ENCODE measurements at regions not wholly inside any gene's neighbourhood (a gene's known extent, or its start where the extent isn't known, plus 50 kb on each side); places are given as distances from the start of the nearest gene placed in this dataset.
"Not testable (repeated sequence)": the region's sequence is repeated elsewhere in the genome, so short reads cannot be mapped to it uniquely, and the experiment has no call there.

- DNase-seq (ENCODE audit: low read depth in 4 of 4, low spot score in 3 of 4): not testable (repeated sequence)
Measured at GRCh38 chr11:25486338-25486737, 845.6 kb upstream of the ANO3 start.

DNA sequence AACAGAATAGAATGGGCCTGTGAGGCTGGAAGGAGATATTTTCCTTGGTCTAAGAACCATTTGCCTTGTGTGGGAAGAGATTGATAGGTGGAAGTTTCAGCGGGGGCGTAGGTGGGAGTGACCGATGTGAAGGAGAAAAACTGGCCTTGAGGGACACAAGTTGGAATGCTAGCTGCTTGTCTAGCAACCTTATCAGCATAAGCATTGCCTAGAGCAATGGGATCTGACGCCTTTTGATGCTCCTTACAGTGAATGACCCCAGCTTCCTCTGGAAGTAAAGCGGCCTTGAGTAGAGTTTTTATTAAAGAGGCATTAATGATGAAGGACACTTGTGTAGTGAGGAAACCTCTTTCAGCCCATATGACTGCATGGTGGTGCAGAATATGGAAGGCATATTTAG is 843.8 kb upstream of the ANO3 start:
- DNase-seq (ENCODE audit: low read depth in 4 of 4, low spot score in 3 of 4): not testable (repeated sequence)

DNA sequence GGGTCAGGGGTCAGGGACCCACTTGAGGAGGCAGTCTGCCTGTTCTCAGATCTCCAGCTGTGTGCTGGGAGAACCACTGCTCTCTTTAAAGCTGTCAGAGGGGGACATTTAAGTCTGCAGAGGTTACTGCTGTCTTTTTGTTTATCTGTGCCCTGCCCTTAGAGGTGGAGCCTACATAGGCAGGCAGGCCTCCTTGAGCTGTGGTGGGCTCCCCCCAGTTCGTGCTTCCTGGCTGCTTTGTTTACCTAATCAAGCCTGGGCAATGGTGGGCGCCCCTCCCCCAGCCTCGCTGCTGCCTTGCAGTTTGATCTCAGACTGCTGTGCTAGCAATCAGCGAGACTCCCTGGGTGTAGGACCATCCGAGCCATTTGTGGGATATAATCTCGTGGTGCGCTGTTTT is 830.5 kb upstream of the ANO3 start:
- DNase-seq (ENCODE audit: low read depth in 4 of 4, low spot score in 3 of 4): not testable (repeated sequence)

- no peak for DNase-seq (ENCODE audit: low read depth in 4 of 4, low spot score in 3 of 4)
Measured at GRCh38 chr11:25515576-25515975, 816.4 kb upstream of the ANO3 start.

DNA sequence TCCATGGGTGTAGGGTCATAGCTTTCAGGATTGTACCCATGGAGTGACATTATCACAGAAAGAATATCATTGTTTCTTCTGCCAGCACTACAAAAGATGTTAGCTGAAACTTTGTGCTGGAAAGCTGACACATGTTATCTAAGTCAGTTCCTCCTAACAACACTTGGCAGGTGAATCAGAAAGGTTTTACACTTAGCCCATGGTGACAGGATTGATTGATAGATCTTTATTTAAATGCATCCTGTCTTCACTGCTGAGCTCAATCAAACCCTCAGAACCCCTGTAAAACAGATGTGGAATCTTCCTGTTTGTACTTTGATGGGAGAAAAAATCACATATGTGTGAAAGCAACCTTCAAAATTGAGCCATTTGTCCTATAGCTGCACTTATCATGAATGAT is 811.5 kb upstream of the ANO3 start:
- DNase-seq (ENCODE audit: low read depth in 4 of 4, low spot score in 3 of 4): no peak

DNA sequence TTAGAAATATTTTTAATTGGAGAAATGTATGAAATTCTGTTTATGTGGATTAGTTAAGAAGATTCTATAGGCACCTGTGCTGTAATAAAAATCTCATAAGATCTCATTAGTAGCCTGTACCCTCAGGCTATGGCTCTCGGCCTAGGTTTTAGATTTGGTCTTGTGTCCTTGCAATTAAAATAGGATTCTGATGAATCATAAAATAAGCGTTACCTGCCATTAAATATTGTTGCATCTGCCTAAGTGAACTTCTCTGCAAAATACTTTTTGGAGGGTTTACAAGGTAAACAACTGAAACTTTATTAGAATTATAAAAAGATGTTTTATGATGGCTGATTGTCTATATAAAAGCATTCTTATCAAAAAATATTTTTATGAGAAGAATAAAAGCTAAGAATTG is 804.1 kb upstream of the ANO3 start:
- no peak for DNase-seq (ENCODE audit: low read depth in 4 of 4, low spot score in 3 of 4)

- DNase-seq (ENCODE audit: low read depth in 4 of 4, low spot score in 3 of 4): no peak
Measured at GRCh38 chr11:25529572-25529971, 802.4 kb upstream of the ANO3 start.

DNA sequence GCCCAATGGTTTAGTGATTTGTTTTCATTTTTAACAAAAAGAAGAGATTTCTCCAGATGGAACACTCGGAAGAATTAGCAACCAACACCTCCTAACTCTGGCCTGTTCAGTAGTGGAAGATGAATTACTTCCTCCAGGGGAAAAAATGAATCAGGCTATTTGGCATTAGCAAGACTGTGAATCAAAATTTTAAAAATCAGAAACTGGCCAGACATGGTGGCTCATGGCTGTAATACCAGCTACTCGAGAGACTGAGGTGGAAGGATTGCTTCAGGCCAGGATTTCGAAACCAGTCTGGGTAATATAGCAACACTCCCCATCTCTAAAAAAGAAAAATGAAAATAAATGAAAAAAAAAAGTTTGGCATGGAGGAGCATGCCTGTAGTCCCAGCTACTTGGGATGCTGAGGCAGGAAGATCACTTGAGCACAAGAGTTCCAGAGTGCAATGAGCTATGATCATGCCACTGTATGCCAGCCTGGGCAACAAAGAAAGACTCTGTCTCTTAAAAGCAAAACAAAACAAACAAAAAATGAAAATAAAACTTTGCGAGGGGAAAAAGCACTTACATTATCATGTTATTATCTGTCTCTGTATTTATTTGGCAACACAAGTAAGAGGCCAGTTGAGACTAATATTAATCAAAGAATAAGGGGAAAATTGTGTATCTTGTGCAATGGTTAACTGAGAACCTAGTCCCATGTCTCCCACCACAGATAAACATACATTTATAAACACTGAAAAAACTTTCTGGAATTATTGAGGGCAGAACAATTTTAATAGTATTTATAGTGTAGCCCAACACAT is 796.3 kb upstream of the ANO3 start:
- no peak for DNase-seq (ENCODE audit: low read depth in 4 of 4, low spot score in 3 of 4)

GRCh38 chr11:25536289-25536688 is 795.6 kb upstream of the ANO3 start:
- DNase-seq (ENCODE audit: low read depth in 4 of 4, low spot score in 3 of 4): no peak

- no peak for DNase-seq (ENCODE audit: low read depth in 4 of 4, low spot score in 3 of 4)
Measured at GRCh38 chr11:25537393-25537792, 794.5 kb upstream of the ANO3 start.

- no peak for DNase-seq (ENCODE audit: low read depth in 4 of 4, low spot score in 3 of 4)
Measured at GRCh38 chr11:25547292-25547691, 784.6 kb upstream of the ANO3 start.

DNA sequence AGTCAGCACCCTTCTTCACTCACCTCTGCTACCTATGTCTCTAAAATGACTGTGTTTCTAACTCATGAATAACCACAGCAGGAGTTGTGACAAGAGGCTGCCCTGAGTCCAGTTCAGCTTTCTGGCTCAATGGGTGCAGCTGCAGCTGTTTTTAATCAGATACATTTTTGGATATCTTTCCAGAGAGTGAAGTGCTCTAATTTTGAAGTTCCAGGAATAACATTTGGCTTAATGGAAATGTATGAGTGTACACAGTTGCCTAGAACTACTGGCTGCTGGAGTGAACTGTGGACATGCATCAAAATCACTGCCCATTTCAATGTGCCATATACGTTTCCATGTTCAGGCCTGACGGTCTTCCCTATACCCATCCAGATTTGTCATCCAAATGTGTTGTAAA is 769.5 kb upstream of the ANO3 start:
- no peak for DNase-seq (ENCODE audit: low read depth in 4 of 4, low spot score in 3 of 4)

DNA sequence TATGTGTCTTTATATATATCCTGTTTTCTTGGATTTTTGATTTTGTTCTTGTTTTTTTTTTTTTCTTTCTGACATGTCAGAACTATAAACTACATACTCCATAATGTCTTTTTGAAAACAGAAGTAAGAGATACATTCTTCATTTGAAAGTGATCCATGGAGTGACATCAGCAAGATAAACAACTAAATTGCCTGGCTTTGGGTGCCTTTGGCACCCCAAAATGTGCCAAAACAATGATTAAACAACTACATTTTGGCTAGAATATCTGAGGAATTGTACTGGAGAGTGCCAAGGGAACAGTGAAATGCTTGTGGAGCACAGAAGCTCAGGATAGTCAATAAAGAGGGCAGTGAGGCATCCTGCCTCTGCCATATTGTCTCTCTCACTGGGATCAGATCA is 766.1 kb upstream of the ANO3 start:
- DNase-seq (ENCODE audit: low read depth in 4 of 4, low spot score in 3 of 4): no peak

GRCh38 chr11:25566298-25567200 is 765.4 kb upstream of the ANO3 start:
- DNase-seq (ENCODE audit: low read depth in 4 of 4, low spot score in 3 of 4): no peak

DNA sequence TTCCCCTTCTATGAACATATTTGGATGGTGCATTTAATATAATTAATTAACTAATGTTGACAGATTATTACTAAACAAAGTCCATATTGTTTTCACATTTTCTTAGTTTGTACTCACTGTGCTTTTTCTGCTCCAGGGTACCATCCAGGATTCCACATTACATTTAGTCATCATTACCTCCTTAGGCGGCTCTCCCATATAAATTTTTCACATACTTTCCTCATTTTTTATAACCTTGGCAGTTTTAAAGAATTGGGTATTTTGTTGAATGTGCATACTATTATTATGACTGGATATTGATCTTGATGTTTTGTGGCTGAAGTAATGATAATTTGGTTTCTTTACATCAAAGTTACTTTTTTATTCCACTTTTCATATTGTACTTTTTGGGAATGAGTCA is 755.6 kb upstream of the ANO3 start:
- no peak for DNase-seq (ENCODE audit: low read depth in 4 of 4, low spot score in 3 of 4)

DNA sequence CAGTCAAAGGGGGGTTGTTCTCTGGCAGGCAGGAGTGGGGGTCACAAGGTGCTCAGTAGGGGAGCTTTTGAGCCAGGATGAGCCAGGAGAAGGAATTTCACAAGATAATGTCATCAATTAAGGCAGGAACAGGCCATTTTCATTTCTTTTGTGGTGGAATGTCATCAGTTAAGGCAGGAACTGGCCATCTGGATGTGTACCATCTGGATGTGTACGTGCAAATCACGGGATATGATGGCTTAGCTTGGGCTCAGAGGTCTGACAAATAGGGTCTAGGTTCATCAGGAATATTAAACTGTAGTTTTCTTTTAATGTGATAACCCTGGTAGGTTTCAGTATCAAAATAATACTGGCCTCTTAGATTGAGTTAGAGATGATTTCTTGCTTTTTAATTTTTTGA is 752.4 kb upstream of the ANO3 start:
- not testable (repeated sequence) for DNase-seq (ENCODE audit: low read depth in 4 of 4, low spot score in 3 of 4)

DNA sequence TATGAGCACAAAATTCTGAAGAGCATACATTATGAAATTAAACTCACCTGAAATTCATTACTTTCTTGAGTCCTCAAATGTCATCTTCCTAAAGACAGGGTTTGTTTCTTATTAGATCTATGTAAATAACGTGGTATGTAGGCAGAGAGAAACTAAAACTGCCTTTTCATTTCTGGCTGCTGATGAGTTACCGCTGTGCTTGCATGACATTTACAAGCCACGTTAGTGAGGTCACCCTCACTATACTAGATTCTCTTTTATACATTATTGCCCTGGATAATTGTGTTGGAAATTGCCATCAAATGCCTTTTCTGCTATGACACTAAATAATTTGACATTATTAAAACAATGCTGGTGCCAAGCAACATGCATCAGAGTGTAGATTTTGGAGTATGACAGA is 748.3 kb upstream of the ANO3 start:
- no peak for DNase-seq (ENCODE audit: low read depth in 4 of 4, low spot score in 3 of 4)

GRCh38 chr11:25587496-25587895 is 744.4 kb upstream of the ANO3 start:
- no peak for DNase-seq (ENCODE audit: low read depth in 4 of 4, low spot score in 3 of 4)

- no peak for DNase-seq (ENCODE audit: low read depth in 4 of 4, low spot score in 3 of 4)
Measured at GRCh38 chr11:25593221-25593620, 738.7 kb upstream of the ANO3 start.

GRCh38 chr11:25596701-25597100 is 735.2 kb upstream of the ANO3 start:
- no peak for DNase-seq (ENCODE audit: low read depth in 4 of 4, low spot score in 3 of 4)

DNA sequence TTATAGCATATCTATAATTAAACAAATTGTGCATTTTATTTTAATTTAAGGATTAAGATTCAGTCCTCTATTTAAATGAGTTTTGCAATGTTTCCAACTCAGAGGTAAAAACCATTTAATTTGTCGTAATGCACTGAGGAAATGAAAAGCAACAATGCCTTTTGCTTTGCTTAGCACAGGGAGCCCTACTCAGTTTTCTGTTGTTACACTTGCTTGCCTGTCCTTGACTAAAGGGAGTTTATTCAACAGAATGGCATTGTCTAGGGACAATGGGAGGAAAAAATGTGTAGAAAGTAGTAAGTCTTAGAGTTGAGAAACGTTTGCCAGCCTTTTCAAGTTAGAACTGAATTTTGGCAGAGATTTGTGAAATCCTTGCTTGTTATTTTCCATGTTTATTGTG is 734.2 kb upstream of the ANO3 start:
- no peak for DNase-seq (ENCODE audit: low read depth in 4 of 4, low spot score in 3 of 4)

- DNase-seq (ENCODE audit: low read depth in 4 of 4, low spot score in 3 of 4): no peak
Measured at GRCh38 chr11:25602149-25602548, 729.8 kb upstream of the ANO3 start.
